HUES64 (cell line): ENCODE measurements at regions not wholly inside any gene's neighbourhood (a gene's known extent, or its start where the extent isn't known, plus 50 kb on each side); places are given as distances from the start of the nearest gene placed in this dataset.

Experiments
- H3K27ac ChIP-seq: 2 replicates; pipeline ENCODE4 v1.7.0; 2013; ENCODE audit warnings: low read depth, low read length, inconsistent platforms
- H3K27me3 ChIP-seq: 2 replicates; pipeline ENCODE4 v1.6.1; 2013; ENCODE audit warnings: mild to moderate bottlenecking, low read length; ENCODE audit not compliant: insufficient read depth
- H3K36me3 ChIP-seq: 2 replicates; pipeline ENCODE4 v1.6.1; 2013; ENCODE audit warnings: mild to moderate bottlenecking, low read length; ENCODE audit not compliant: insufficient read depth
- H3K4me1 ChIP-seq: 2 replicates; pipeline ENCODE4 v1.6.1; 2013; ENCODE audit warnings: mild to moderate bottlenecking, low read length, moderate library complexity; ENCODE audit not compliant: insufficient read depth
- H3K4me3 ChIP-seq: 2 replicates; pipeline ENCODE4 v1.5.1; 2013; ENCODE audit warnings: mild to moderate bottlenecking, low read length, moderate library complexity
- H3K9ac ChIP-seq: 2 replicates; pipeline ENCODE4 v1.6.1; 2013; ENCODE audit warnings: mild to moderate bottlenecking, low read depth, low read length
- H3K9me3 ChIP-seq: 2 replicates; pipeline ENCODE4 v1.6.1; 2013; ENCODE audit warnings: low read depth, low read length; ENCODE audit not compliant: insufficient read depth
- WGBS: fragments of 150-250, 120-280 bp; methylation state at CpG from one replicate; pipeline ENCODE4 v1.1.7; 2013; ENCODE audit warnings: missing lambda C conversion rate; 5-methylcytosine and 5-hydroxymethylcytosine counted together

GRCh38 chr5:66306844-66307315, 162.8 kb downstream of the SREK1 start:
- H3K36me3 ChIP-seq: no peaks in the 10 kb centered on the region
- no peaks in the 10 kb centered on the region for H3K9me3 ChIP-seq
- H3K4me1 ChIP-seq: no peaks in the 10 kb centered on the region
- H3K27me3 ChIP-seq: no peaks in the 10 kb centered on the region
- H3K27ac ChIP-seq: no peak overlapping the region
- H3K4me3 ChIP-seq: no peak overlapping the region
- no peak overlapping the region for H3K9ac ChIP-seq
- 84% methylated on average over 7 of the region's 7 CpGs for WGBS

DNA sequence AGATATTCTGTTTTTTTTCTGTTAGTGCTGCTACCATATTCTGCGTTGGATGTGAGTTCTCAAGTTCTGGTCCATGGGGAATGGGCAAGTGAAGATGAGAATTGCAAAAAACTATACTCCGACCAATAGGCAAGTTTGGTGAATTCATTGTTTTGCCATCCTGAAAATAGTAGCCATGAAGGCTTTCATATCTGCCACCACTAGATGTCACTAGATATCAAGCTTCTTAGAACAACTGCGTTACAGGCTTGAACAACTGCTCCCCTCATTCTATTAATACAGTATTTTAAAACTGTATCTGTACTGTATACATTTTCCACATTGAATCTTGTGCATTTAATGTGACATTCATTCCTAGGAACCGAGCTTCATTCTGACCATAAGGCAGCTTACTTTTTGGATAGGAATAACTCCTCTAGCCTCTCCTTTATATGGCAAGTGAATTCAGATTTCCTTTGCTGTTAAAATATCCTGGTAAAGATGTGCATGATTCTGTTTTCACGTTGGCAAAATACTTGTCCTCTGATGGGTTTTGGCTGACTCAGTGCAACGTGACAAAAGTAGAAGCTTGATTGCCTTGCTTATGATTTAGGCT, 163.6 kb downstream of the SREK1 start:
- Histone ChIP-seq H3K27me3 (no peaks in the 10 kb centered on the region), H3K4me3 (no peak overlapping the region), H3K36me3 (no peaks in the 10 kb centered on the region), H3K9ac (no peak overlapping the region), H3K27ac (no peak overlapping the region), H3K4me1 (no peaks in the 10 kb centered on the region), H3K9me3 (no peaks in the 10 kb centered on the region)
- 27% methylated on average over 6 of the region's 6 CpGs for WGBS

DNA sequence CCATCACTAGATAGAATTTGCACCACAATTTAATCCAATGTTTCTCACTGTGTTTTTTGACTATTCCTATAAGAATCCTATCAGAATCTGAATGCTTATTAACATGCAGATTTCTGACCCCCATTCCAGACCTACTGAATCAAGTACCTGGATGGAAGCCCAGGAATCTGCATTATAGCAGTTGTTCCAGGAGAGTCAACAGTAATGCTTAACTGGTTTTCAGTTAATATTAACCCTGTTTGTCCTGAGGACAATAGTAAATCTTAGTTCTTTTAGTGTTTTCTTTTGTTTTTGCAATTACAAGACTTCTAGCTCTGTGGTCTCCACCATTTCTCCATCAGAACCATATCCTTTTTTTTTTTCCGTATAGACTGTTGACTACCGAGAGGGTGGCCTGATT, 168.2 kb downstream of the SREK1 start:
- whole genome bisulfite sequencing: 92% methylated on average over 2 of the region's 2 CpGs
- H3K9ac ChIP-seq: no peak overlapping the region
- H3K27me3 ChIP-seq: no peaks in the 10 kb centered on the region
- no peaks in the 10 kb centered on the region for H3K4me1 ChIP-seq
- H3K4me3 ChIP-seq: no peak overlapping the region
- no peak overlapping the region for H3K27ac ChIP-seq
- no peaks in the 10 kb centered on the region for H3K36me3 ChIP-seq
- peaks cover 11% of the 10 kb centered on the region for H3K9me3 ChIP-seq

DNA sequence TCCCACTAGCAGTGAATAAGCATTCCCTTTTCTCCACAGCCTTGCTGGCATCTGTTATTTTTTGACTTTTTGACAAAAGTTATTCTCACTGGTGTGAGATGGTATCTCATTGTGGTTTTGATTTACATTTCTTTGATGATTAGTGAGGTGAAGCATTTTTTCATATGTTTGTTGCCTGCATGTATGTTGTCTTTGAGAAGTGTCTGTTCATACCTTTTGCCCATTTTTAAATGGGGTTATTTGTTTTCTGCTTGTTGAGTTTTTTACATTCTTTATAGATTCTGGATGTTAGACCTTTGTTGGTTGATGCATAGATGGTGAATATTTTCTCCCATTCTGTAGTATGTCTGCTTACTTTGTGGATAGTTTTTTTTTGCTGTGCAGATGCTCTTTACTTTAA, 171.7 kb downstream of the SREK1 start:
- Histone ChIP-seq H3K4me1 (no peaks in the 10 kb centered on the region), H3K27ac (no peak overlapping the region), H3K9ac (no peak overlapping the region), H3K4me3 (no peak overlapping the region), H3K36me3 (no peaks in the 10 kb centered on the region), H3K9me3 (peaks cover 11% of the 10 kb centered on the region), H3K27me3 (no peaks in the 10 kb centered on the region)

DNA sequence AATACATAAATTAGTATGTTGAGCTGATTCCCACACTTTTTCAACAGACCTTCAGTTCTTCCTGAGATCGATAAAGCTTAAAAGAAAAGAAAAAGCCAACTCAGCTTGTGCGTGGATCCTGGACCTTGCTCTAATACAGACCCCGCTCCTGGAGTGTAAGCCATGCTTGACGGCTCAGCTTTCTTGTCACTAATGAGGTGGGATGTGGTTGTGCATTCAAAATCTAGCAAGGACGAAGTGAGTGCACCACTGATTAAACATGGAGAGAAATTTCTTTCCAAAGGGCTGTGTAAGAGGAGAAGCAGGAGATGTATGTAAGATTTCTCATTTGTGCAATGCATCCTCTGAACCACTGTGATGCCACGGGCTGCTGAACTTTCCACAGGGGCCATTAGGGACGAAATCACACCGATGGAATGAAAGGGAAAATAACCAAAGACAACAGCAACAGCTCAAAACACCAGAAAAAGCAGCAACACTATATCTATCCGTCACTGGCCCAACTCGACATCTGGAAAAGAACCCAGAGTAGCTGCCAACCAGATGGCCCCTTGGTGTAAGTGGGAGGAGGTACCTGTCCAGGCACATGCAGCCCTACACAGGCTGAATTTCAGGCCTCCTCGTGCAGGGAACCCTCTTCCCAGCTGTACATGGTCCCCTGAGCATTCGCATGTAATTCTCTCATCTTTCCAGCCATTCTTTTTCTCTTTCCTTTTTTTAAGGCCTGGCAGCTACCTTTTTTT, 178.9 kb downstream of the SREK1 start:
- H3K9me3 ChIP-seq: no peaks in the 10 kb centered on the region
- H3K9ac ChIP-seq: no peak overlapping the region
- no peaks in the 10 kb centered on the region for H3K36me3 ChIP-seq
- H3K27ac ChIP-seq: no peak overlapping the region
- no peak overlapping the region for H3K4me3 ChIP-seq
- no peaks in the 10 kb centered on the region for H3K4me1 ChIP-seq
- no peaks in the 10 kb centered on the region for H3K27me3 ChIP-seq
- WGBS: 89% methylated on average over 12 of the region's 12 CpGs

GRCh38 chr5:66323529-66323895, 179.4 kb downstream of the SREK1 start:
- 84% methylated on average over 13 of the region's 13 CpGs for WGBS
- Histone ChIP-seq H3K27me3 (no peaks in the 10 kb centered on the region), H3K27ac (no peak overlapping the region), H3K36me3 (no peaks in the 10 kb centered on the region), H3K4me1 (no peaks in the 10 kb centered on the region), H3K4me3 (no peak overlapping the region), H3K9ac (no peak overlapping the region), H3K9me3 (no peaks in the 10 kb centered on the region)

- 86% methylated on average over 1 of the region's 1 CpG for WGBS
- H3K27ac ChIP-seq: no peak overlapping the region
- no peak overlapping the region for H3K9ac ChIP-seq
- H3K36me3 ChIP-seq: no peaks in the 10 kb centered on the region
- no peak overlapping the region for H3K4me3 ChIP-seq
- no peaks in the 10 kb centered on the region for H3K27me3 ChIP-seq
- no peaks in the 10 kb centered on the region for H3K9me3 ChIP-seq
- H3K4me1 ChIP-seq: no peaks in the 10 kb centered on the region
Observed at GRCh38 chr5:66324357-66324756, 180.3 kb downstream of the SREK1 start.

GRCh38 chr5:66326276-66326675, 182.2 kb downstream of the SREK1 start:
- no peaks in the 10 kb centered on the region for H3K4me1 ChIP-seq
- H3K4me3 ChIP-seq: no peak overlapping the region
- H3K9ac ChIP-seq: no peak overlapping the region
- H3K27ac ChIP-seq: no peak overlapping the region
- WGBS: 83% methylated on average over 1 of the region's 1 CpG
- no peaks in the 10 kb centered on the region for H3K27me3 ChIP-seq
- H3K36me3 ChIP-seq: no peaks in the 10 kb centered on the region
- H3K9me3 ChIP-seq: no peaks in the 10 kb centered on the region

GRCh38 chr5:66327008-66327407, 182.9 kb downstream of the SREK1 start:
- no peaks in the 10 kb centered on the region for H3K36me3 ChIP-seq
- no peaks in the 10 kb centered on the region for H3K4me1 ChIP-seq
- H3K27ac ChIP-seq: no peak overlapping the region
- no peaks in the 10 kb centered on the region for H3K27me3 ChIP-seq
- no peak overlapping the region for H3K9ac ChIP-seq
- WGBS: 98% methylated on average over 2 of the region's 2 CpGs
- H3K4me3 ChIP-seq: no peak overlapping the region
- H3K9me3 ChIP-seq: no peaks in the 10 kb centered on the region

DNA sequence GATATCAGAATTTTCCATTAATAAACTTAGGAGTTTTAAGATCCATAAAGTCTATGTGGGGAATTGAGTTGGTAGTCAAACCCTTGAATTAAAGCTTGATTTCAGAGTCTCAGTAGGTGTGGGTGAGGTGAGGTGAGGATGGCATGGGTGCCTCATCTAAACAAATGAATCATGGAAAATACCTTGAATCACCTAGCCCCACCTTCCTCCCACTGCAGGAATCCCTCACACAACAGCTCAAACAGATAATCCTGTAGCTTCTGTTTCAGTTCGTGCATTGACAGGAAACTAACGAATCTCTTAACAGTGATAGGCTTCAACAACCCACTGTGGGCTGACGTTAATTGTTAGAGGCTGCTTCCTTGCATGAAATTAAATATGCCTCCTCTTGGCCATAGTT, 185.0 kb downstream of the SREK1 start:
- no peak overlapping the region for H3K9ac ChIP-seq
- no peak overlapping the region for H3K4me3 ChIP-seq
- H3K4me1 ChIP-seq: no peaks in the 10 kb centered on the region
- no peaks in the 10 kb centered on the region for H3K9me3 ChIP-seq
- no peaks in the 10 kb centered on the region for H3K36me3 ChIP-seq
- H3K27ac ChIP-seq: no peak overlapping the region
- 81% methylated on average over 3 of the region's 3 CpGs for WGBS
- H3K27me3 ChIP-seq: no peaks in the 10 kb centered on the region

GRCh38 chr5:66333192-66333591, 189.1 kb downstream of the SREK1 start:
- Histone ChIP-seq H3K36me3 (no peaks in the 10 kb centered on the region), H3K27ac (no peak overlapping the region)
- WGBS: 89% methylated on average over 3 of the region's 3 CpGs

More at GRCh38 chr5:66333192-66333591, 189.1 kb downstream of the SREK1 start:
- Histone ChIP-seq H3K4me1 (peaks cover 8% of the 10 kb centered on the region), H3K9ac (no peak overlapping the region), H3K27me3 (no peaks in the 10 kb centered on the region), H3K4me3 (no peak overlapping the region), H3K9me3 (no peaks in the 10 kb centered on the region)
